ENCODE measurements at regions not wholly inside any gene's neighbourhood (a gene's known extent, or its start where the extent isn't known, plus 50 kb on each side); places are given as distances from the start of the nearest gene placed in this dataset.

GRCh38 chr9:108680946-108681345, 174.8 kb downstream of the ACTL7B start:
- Histone ChIP-seq H3K4me3 (no peak overlapping the region), H3K4me1 (no peaks in the 10 kb centered on the region), H3K36me3 (no peaks in the 10 kb centered on the region), H3K9me3 (peaks cover under 1 to 1% of the 10 kb centered on the region in 2 donors), H3K27me3 (no peaks in the 10 kb centered on the region), H3K27ac (no peak overlapping the region)
- peak; percentile 38 for DNase-seq (ENCODE audit: low spot score)
- TF ChIP-seq CTCF (IDR thresholded peaks at IDR 0.05), result no peak

GRCh38 chr9:108677776-108678175, 178.0 kb downstream of the ACTL7B start:
- DNase-seq (ENCODE audit: low spot score), result peak; percentile 7
- Histone ChIP-seq H3K36me3 (no peaks in the 10 kb centered on the region), H3K4me3 (no peak overlapping the region), H3K4me1 (no peaks in the 10 kb centered on the region), H3K27me3 (no peaks in the 10 kb centered on the region), H3K27ac (no peak overlapping the region), H3K9me3 (no peaks in the 10 kb centered on the region)
- TF ChIP-seq CTCF (IDR thresholded peaks at IDR 0.05), result no peak

GRCh38 chr9:108676355-108676754, 179.4 kb downstream of the ACTL7B start:
- no peak for TF ChIP-seq CTCF (IDR thresholded peaks at IDR 0.05)

GRCh38 chr9:108675708-108676107, 180.1 kb downstream of the ACTL7B start:
- Histone ChIP-seq H3K4me3 (no peak overlapping the region), H3K27ac (no peak overlapping the region), H3K4me1 (no peaks in the 10 kb centered on the region), H3K9me3 (no peaks in the 10 kb centered on the region), H3K36me3 (no peaks in the 10 kb centered on the region), H3K27me3 (no peaks in the 10 kb centered on the region)
- DNase-seq (ENCODE audit: low spot score), result no peak
- no peak for TF ChIP-seq CTCF (IDR thresholded peaks at IDR 0.05)

More at GRCh38 chr9:108676355-108676754, 179.4 kb downstream of the ACTL7B start:
- Histone ChIP-seq H3K4me3 (no peak overlapping the region), H3K27ac (no peak overlapping the region), H3K27me3 (no peaks in the 10 kb centered on the region), H3K4me1 (no peaks in the 10 kb centered on the region), H3K9me3 (no peaks in the 10 kb centered on the region), H3K36me3 (no peaks in the 10 kb centered on the region)
- no peak for DNase-seq (ENCODE audit: low spot score)

GRCh38 chr9:108674766-108675530, 180.8 kb downstream of the ACTL7B start:
- Histone ChIP-seq H3K36me3 (no peaks in the 10 kb centered on the region), H3K4me1 (no peaks in the 10 kb centered on the region), H3K27me3 (no peaks in the 10 kb centered on the region), H3K27ac (no peak overlapping the region), H3K4me3 (no peak overlapping the region), H3K9me3 (no peaks in the 10 kb centered on the region)
- no peak for TF ChIP-seq CTCF (IDR thresholded peaks at IDR 0.05)
- DNase-seq (ENCODE audit: low spot score), result no peak

- Histone ChIP-seq H3K4me3 (no peak overlapping the region), H3K9me3 (no peaks in the 10 kb centered on the region), H3K36me3 (no peaks in the 10 kb centered on the region), H3K4me1 (no peaks in the 10 kb centered on the region), H3K27ac (no peak overlapping the region), H3K27me3 (no peaks in the 10 kb centered on the region)
- peak; percentile 42 for DNase-seq (ENCODE audit: low spot score)
- no peak for TF ChIP-seq CTCF (IDR thresholded peaks at IDR 0.05)
Measured at GRCh38 chr9:108673386-108673785, 182.4 kb downstream of the ACTL7B start.
